Endodermal cell (in vitro differentiated cells): ENCODE measurements at regions not wholly inside any gene's neighbourhood (a gene's known extent, or its start where the extent isn't known, plus 50 kb on each side); places are given as distances from the start of the nearest gene placed in this dataset.

Experiments used
- DNase-seq: peaks from one replicate; pipeline ENCODE4 v3.0.0-alpha.2; 2017
- H3K27ac ChIP-seq: 2 replicates; pipeline ENCODE4 v1.5.1; 2013; ENCODE audit warnings: mild to moderate bottlenecking, low read depth, low read length, moderate library complexity
- H3K27me3 ChIP-seq: 2 replicates; pipeline ENCODE4 v1.6.1; 2013; ENCODE audit warnings: mild to moderate bottlenecking, low read length, moderate library complexity; ENCODE audit not compliant: insufficient read depth, control insufficient read depth, poor library complexity, severe bottlenecking
- H3K36me3 ChIP-seq: 2 replicates; pipeline ENCODE4 v1.7.0; 2013; ENCODE audit warnings: mild to moderate bottlenecking, low read length, moderate library complexity; ENCODE audit not compliant: control insufficient read depth, insufficient read depth
- H3K4me1 ChIP-seq: one replicate; pipeline ENCODE4 v1.7.0; 2013; ENCODE audit warnings: low read length; ENCODE audit not compliant: control insufficient read depth, insufficient read depth
- H3K4me3 ChIP-seq: 2 replicates; pipeline ENCODE4 v1.5.1; 2013; ENCODE audit warnings: mild to moderate bottlenecking, low read length, moderate library complexity
- H3K9ac ChIP-seq: 2 replicates; pipeline ENCODE4 v1.6.1; 2013; ENCODE audit warnings: mild to moderate bottlenecking, low read length, moderate library complexity; ENCODE audit not compliant: poor library complexity, severe bottlenecking; ENCODE audit errors: extremely low read depth
- H3K9me3 ChIP-seq: 2 replicates; pipeline ENCODE4 v1.6.1; 2013; ENCODE audit warnings: mild to moderate bottlenecking, low read length, moderate library complexity; ENCODE audit not compliant: control insufficient read depth
- H3K27ac Mint-ChIP-seq: 2 replicates; pipeline ENCODE4 v1.8.0; 2020; ENCODE audit warnings: mixed read lengths
- H3K27me3 Mint-ChIP-seq: 2 replicates; pipeline ENCODE4 v1.8.0; 2021; ENCODE audit warnings: mild to moderate bottlenecking, mixed read lengths; ENCODE audit not compliant: insufficient read depth
- H3K36me3 Mint-ChIP-seq: 2 replicates; pipeline ENCODE4 v1.8.0; 2020; ENCODE audit warnings: low read depth, mixed read lengths
- H3K4me1 Mint-ChIP-seq: 2 replicates; pipeline ENCODE4 v1.8.0; 2020; ENCODE audit warnings: mixed read lengths
- H3K4me3 Mint-ChIP-seq: 2 replicates; pipeline ENCODE4 v1.8.0; 2020; ENCODE audit warnings: mild to moderate bottlenecking, moderate library complexity, mixed read lengths
- H3K9me3 Mint-ChIP-seq: 2 replicates; pipeline ENCODE4 v1.8.0; 2020; ENCODE audit warnings: mild to moderate bottlenecking, mixed read lengths
- CTCF ChIP-seq: fragments of 200-600 bp; sonication (generic); conservative IDR thresholded peaks from 2 replicates; pipeline ENCODE4 v1.5.0; 2021; ENCODE audit warnings: antibody characterized with exemption, mild to moderate bottlenecking
- WGBS, 2 experiments: methylation state at CpG; one replicate each; pipeline versions ENCODE4 v1.1.5 to v1.1.7; 2013; ENCODE audit warnings: missing lambda C conversion rate in 2 of 2, mixed read lengths in 1 of 2; ENCODE audit not compliant: insufficient coverage in 1 of 2, insufficient read length in 1 of 2; 5-methylcytosine and 5-hydroxymethylcytosine counted together

- H3K27me3 Mint-ChIP-seq, result no peaks in the 10 kb centered on the region
- no peak overlapping the region for H3K27ac Mint-ChIP-seq
- H3K9me3 ChIP-seq, result no peaks in the 10 kb centered on the region
- no peak for TF ChIP-seq CTCF
- no peaks in the 10 kb centered on the region for H3K4me1 ChIP-seq
- no peak overlapping the region for H3K9ac ChIP-seq
- H3K4me3 Mint-ChIP-seq, result no peak overlapping the region
- no peaks in the 10 kb centered on the region for H3K27me3 ChIP-seq
- peaks cover 6% of the 10 kb centered on the region for H3K4me1 Mint-ChIP-seq
- H3K36me3 ChIP-seq, result no peaks in the 10 kb centered on the region
- no peak overlapping the region for H3K27ac ChIP-seq
- no peaks in the 10 kb centered on the region for H3K9me3 Mint-ChIP-seq
- no peaks in the 10 kb centered on the region for H3K36me3 Mint-ChIP-seq
- no peak for DNase-seq
- H3K4me3 ChIP-seq, result no peak overlapping the region
Observed at GRCh38 chr5:144960296-144960695, 789.6 kb downstream of the KCTD16 start.

GRCh38 chr5:144958002-144958401, 787.3 kb downstream of the KCTD16 start:
- Histone ChIP-seq H3K9me3 (no peaks in the 10 kb centered on the region), H3K9ac (no peak overlapping the region), H3K36me3 (no peaks in the 10 kb centered on the region), H3K27ac (no peak overlapping the region), H3K27me3 (no peaks in the 10 kb centered on the region), H3K4me3 (no peak overlapping the region), H3K4me1 (no peaks in the 10 kb centered on the region)
- no peak for TF ChIP-seq CTCF
- Mint-ChIP-seq H3K4me1 (peaks cover 6% of the 10 kb centered on the region), H3K27ac (no peak overlapping the region), H3K4me3 (no peak overlapping the region), H3K9me3 (no peaks in the 10 kb centered on the region), H3K36me3 (no peaks in the 10 kb centered on the region), H3K27me3 (no peaks in the 10 kb centered on the region)
- DNase-seq, result no peak
- WGBS, 2 experiments, result 100% methylated on average over 1 of the region's 1 CpG; no CpG with 5 or more reads in 1 of the 2 experiments

- H3K4me3 Mint-ChIP-seq, result no peak overlapping the region
- 80 to 88% methylated on average over 1 to 2 of the region's 2 CpGs for WGBS, 2 experiments
- Histone ChIP-seq H3K9me3 (no peaks in the 10 kb centered on the region), H3K27me3 (no peaks in the 10 kb centered on the region), H3K27ac (no peak overlapping the region), H3K9ac (no peak overlapping the region), H3K36me3 (no peaks in the 10 kb centered on the region), H3K4me1 (no peaks in the 10 kb centered on the region), H3K4me3 (no peak overlapping the region)
- no peak for TF ChIP-seq CTCF
- H3K36me3 Mint-ChIP-seq, result no peaks in the 10 kb centered on the region
- no peak overlapping the region for H3K27ac Mint-ChIP-seq
- no peaks in the 10 kb centered on the region for H3K4me1 Mint-ChIP-seq
- DNase-seq, result no peak
- no peaks in the 10 kb centered on the region for H3K27me3 Mint-ChIP-seq
- H3K9me3 Mint-ChIP-seq, result no peaks in the 10 kb centered on the region
Observed at GRCh38 chr5:144950996-144951395, 780.3 kb downstream of the KCTD16 start.
